ENCODE measurements at regions not wholly inside any gene's neighbourhood (a gene's known extent, or its start where the extent isn't known, plus 50 kb on each side); places are given as distances from the start of the nearest gene placed in this dataset.

- H3K27me3 ChIP-seq = no peaks in the 10 kb centered on the region
- H3K9ac ChIP-seq = no peak overlapping the region
- no peak overlapping the region for H3K4me3 ChIP-seq
- H3K4me2 ChIP-seq = no peak overlapping the region; the same call in 1 of the 2 replicates
- no peak overlapping the region for H3K27ac ChIP-seq
- no peaks in the 10 kb centered on the region for H3K36me3 ChIP-seq
- H4K20me1 ChIP-seq = no peaks in the 10 kb centered on the region
- H3K9me3 ChIP-seq = no peaks in the 10 kb centered on the region
- TF ChIP-seq Cebpa-rat (IDR thresholded peaks at IDR 0.05) = no peak
- peaks cover 16% of the 10 kb centered on the region for H3K4me1 ChIP-seq
Observed at GRCh38 chr17:78291944-78292910, 60.8 kb downstream of the TMEM235 start.

GRCh38 chr17:78290721-78291120 is 59.3 kb downstream of the TMEM235 start:
- no peaks in the 10 kb centered on the region for H3K27me3 ChIP-seq
- TF ChIP-seq Cebpa-rat (IDR thresholded peaks at IDR 0.05) = no peak
- peaks cover 16% of the 10 kb centered on the region for H3K4me1 ChIP-seq
- H3K4me3 ChIP-seq = no peak overlapping the region
- no peaks in the 10 kb centered on the region for H3K9me3 ChIP-seq
- no peak overlapping the region for H3K9ac ChIP-seq
- no peaks in the 10 kb centered on the region for H4K20me1 ChIP-seq
- H3K4me2 ChIP-seq = no peak overlapping the region
- no peaks in the 10 kb centered on the region for H3K36me3 ChIP-seq
- no peak overlapping the region for H3K27ac ChIP-seq

Measured in BLaER1 (cell line).